Testis (tissue), 2 donors: ENCODE measurements at regions not wholly inside any gene's neighbourhood (a gene's known extent, or its start where the extent isn't known, plus 50 kb on each side); places are given as distances from the start of the nearest gene placed in this dataset.

ENCODE experiments used
- DNase-seq: peaks from one replicate; pipeline ENCODE4 v3.0.0-alpha.2; 2019
- H3K27ac ChIP-seq, 2 donors: fragments of 200-600 bp; sonication (generic); one replicate each; pipeline ENCODE4 v1.5.1; 2019
- H3K27me3 ChIP-seq: fragments of 200-600 bp; sonication (generic); one replicate; pipeline ENCODE4 v1.5.1; 2019
- H3K36me3 ChIP-seq: fragments of 200-600 bp; sonication (generic); one replicate; pipeline ENCODE4 v1.5.1; 2017; ENCODE audit warnings: low read depth; ENCODE audit errors: missing control alignments
- H3K4me1 ChIP-seq: fragments of 200-600 bp; sonication (generic); one replicate; pipeline ENCODE4 v1.5.1; 2019
- H3K4me3 ChIP-seq, 2 donors: fragments of 200-600 bp; sonication (generic); one replicate each; pipeline ENCODE4 v1.5.1; 2017 to 2019
- H3K9me3 ChIP-seq: fragments of 200-600 bp; sonication (generic); one replicate; pipeline ENCODE4 v1.5.1; 2017
- POLR2A ChIP-seq: fragments of 450-650 bp; IDR thresholded peaks from one replicate; pipeline ENCODE4 v1.6.1; 2017; ENCODE audit warnings: antibody characterized with exemption, mild to moderate bottlenecking, moderate library complexity
- WGBS, 2 donors: methylation state at CpG; one replicate each; pipeline ENCODE4 v1.1.5; 2018; 5-methylcytosine and 5-hydroxymethylcytosine counted together
- intact Hi-C: fragments of 100-400 bp; cut with DNase I; formaldehyde crosslinking; loops from one replicate; pipeline ENCODE4 v1.15.1; 2023; ENCODE audit warnings: low total_unique reads
- TF ChIP-seq, protein P1 (sequence below), 3 experiments: fragments of 450-650 bp in 2 of 3; fragments of 200-600 bp in 1 of 3; sonication (generic) in 1 of 3; IDR thresholded peaks; one replicate each; pipeline ENCODE4 v1.5.1; 2016 to 2019; ENCODE audit warnings: antibody characterized with exemption in 3 of 3, mild to moderate bottlenecking in 2 of 3, moderate library complexity in 1 of 3

DNA sequence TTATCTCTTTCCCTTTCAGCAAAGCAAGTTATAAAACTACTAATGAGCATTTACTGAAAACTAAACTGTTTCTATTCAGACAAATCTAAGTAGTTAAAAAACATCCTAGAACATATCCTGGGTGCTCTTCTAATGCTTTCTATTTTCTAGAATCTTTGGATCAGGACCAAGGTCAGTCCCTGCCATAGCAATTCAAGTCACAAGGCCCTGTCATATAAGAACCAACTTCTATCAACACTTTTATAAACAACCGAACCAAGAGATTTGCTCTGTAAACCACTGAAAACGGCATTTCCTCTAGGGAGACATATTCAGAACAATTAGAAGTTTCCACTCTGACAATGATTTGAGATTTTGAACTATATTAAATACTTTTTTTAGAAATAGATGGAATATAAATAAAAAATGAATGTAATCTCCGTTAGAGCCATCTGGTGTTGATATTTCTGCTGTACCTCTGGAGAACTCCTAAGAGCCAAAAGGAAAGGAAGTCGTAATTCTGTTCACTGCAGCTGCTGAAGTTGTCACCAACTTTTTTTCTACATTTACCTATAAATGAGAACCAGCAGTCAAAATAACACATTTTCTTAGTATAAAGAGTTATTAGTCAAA, 51.4 kb upstream of the LGSN start:
- Histone ChIP-seq H3K36me3 (no peaks in the 10 kb centered on the region), H3K4me1 (no peaks in the 10 kb centered on the region), H3K27me3 (no peaks in the 10 kb centered on the region), H3K4me3 (no peak overlapping the region), H3K27ac (no peak overlapping the region), H3K9me3 (no peaks in the 10 kb centered on the region)
- DNase-seq: no peak
- intact Hi-C loops: no loop called here
- 54 to 64% methylated on average over 4 of the region's 4 CpGs for WGBS, 2 donors
- TF ChIP-seq, protein P1, sequence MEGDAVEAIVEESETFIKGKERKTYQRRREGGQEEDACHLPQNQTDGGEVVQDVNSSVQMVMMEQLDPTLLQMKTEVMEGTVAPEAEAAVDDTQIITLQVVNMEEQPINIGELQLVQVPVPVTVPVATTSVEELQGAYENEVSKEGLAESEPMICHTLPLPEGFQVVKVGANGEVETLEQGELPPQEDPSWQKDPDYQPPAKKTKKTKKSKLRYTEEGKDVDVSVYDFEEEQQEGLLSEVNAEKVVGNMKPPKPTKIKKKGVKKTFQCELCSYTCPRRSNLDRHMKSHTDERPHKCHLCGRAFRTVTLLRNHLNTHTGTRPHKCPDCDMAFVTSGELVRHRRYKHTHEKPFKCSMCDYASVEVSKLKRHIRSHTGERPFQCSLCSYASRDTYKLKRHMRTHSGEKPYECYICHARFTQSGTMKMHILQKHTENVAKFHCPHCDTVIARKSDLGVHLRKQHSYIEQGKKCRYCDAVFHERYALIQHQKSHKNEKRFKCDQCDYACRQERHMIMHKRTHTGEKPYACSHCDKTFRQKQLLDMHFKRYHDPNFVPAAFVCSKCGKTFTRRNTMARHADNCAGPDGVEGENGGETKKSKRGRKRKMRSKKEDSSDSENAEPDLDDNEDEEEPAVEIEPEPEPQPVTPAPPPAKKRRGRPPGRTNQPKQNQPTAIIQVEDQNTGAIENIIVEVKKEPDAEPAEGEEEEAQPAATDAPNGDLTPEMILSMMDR (IDR thresholded peaks at IDR 0.05): no peak
- TF ChIP-seq POLR2A: no peak

DNA sequence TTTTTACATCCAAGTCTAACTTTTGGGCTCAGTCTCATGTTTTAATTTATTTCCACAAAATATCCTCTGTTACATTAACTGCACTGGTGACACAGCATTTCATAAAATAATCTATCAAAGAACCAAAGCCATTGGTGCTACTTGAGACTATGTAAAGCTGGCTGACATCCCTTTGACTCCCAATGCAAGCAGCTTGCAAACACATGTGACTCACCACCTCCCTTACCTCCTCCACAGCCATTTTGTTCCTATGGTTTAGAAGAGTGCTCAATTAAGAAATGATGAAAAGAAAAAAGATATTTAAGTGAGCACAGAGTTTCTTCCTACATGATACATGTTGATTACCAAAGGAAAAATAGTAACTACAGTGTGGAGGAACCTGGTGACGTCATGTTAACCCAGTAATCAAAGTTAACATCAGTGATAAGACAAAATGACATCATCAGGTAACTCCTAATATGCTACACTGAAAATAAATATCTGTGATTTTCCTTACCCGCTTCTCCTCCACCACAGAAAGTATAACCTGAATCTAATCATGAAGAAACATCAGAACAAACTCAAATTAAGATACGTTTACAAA, 53.3 kb upstream of the LGSN start:
- DNase-seq: no peak
- Histone ChIP-seq H3K27me3 (no peaks in the 10 kb centered on the region), H3K36me3 (no peaks in the 10 kb centered on the region), H3K27ac (no peak overlapping the region), H3K9me3 (no peaks in the 10 kb centered on the region), H3K4me3 (no peak overlapping the region), H3K4me1 (no peaks in the 10 kb centered on the region)
- intact Hi-C loops: no loop called here
- WGBS, 2 donors: 71 to 81% methylated on average over 3 of the region's 3 CpGs
- TF ChIP-seq POLR2A: no peak
- TF ChIP-seq, protein P1 (IDR thresholded peaks at IDR 0.05): no peak

DNA sequence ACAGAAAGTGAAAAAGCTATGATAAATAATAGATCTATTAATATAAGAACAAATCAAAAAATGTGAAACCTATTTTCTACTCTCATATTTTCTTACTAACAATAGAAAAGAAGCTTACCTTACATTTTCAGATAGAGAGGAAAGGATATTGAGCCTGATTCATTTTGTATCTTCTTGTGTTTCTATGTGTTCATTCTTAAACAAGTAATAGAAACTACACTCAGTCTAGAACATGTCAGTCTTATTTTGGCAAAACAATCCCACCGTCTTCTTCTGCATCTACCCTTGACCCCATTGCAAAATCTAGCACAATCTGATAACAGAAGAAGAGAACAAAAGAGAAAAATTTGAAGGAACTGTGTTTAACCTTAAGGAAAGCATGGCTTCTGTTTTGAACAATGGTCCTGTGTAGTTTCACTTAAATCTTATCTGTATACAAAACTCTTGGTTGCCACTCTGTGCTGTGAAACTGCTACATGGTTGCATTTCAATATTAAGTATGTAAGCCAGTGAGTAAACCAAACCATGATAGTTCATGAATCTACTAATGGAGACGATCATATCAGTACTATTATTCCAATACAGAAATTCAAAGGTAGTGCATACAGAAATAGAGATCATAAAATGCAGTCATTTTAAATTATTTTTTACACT, 69.5 kb upstream of the LGSN start:
- Histone ChIP-seq H3K27ac (peak overlapping the region; percentile 21), H3K4me3 (no peak overlapping the region), H3K36me3 (no peaks in the 10 kb centered on the region), H3K4me1 (no peaks in the 10 kb centered on the region), H3K9me3 (no peaks in the 10 kb centered on the region), H3K27me3 (no peaks in the 10 kb centered on the region)
- intact Hi-C loops: no loop called here
- no peak for TF ChIP-seq POLR2A
- TF ChIP-seq, protein P1 (IDR thresholded peaks at IDR 0.05): no peak
- WGBS, 2 donors: 50 to 64% methylated on average over 2 of the region's 2 CpGs
- DNase-seq: peak; percentile 38

DNA sequence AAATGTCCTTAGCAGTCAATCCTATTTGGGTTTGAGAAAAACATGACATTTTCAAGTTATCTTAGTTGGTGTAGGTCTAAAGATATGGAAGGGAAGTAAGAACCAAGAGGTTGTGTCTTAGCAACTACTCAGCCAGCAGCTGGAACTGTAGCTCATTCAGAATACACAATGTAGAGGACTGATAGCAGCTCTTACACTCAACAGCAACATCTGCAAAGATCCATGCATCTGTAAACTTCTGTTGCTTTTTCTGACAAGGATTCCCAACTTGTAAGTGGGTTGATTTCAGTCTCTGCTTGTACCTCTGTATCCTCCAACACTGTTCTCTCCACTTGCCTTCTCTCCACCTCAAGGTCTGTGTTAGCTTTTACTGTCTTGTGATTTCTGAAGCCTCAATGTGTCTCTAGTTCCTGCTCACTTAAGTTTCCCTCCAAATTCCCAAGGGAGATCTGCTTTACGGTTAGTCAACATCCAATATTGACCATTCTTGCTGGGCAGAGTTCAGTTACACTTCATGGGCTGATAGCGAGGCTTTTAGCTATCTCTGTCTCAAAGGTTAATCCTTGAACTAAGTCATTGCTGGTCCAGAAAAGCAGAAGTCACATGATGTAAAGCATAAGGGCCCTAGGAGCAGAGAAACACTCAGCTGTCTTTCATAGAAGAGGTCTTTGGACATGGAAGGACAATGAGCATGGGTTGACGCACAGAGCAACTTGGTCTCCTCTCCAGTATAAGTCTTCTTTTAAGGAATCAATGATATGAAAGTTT, 71.6 kb upstream of the LGSN start:
- no peak for DNase-seq
- 77 to 86% methylated on average over 3 of the region's 3 CpGs for WGBS, 2 donors
- H3K36me3 ChIP-seq: no peaks in the 10 kb centered on the region
- H3K27me3 ChIP-seq: no peaks in the 10 kb centered on the region
- no peak overlapping the region for H3K27ac ChIP-seq
- H3K4me3 ChIP-seq: no peak overlapping the region
- no peaks in the 10 kb centered on the region for H3K4me1 ChIP-seq
- intact Hi-C loops: no loop called here
- H3K9me3 ChIP-seq: no peaks in the 10 kb centered on the region
- TF ChIP-seq POLR2A: no peak
- TF ChIP-seq, protein P1 (IDR thresholded peaks at IDR 0.05): no peak
